HG02870 (cell line): ENCODE measurements at regions not wholly inside any gene's neighbourhood (a gene's known extent, or its start where the extent isn't known, plus 50 kb on each side); places are given as distances from the start of the nearest gene placed in this dataset.

Experiments used
- ATAC-seq: cut with Tn5 transposase; IDR thresholded peaks from one replicate; pipeline ENCODE4 v1.9.1; 2021; ENCODE audit warnings: mild to moderate bottlenecking, moderate library complexity; ENCODE audit not compliant: unreplicated experiment

GRCh38 chr2:176751314-176752227, 461.0 kb upstream of the HNRNPA3 start:
- ATAC-seq, result no peak

DNA sequence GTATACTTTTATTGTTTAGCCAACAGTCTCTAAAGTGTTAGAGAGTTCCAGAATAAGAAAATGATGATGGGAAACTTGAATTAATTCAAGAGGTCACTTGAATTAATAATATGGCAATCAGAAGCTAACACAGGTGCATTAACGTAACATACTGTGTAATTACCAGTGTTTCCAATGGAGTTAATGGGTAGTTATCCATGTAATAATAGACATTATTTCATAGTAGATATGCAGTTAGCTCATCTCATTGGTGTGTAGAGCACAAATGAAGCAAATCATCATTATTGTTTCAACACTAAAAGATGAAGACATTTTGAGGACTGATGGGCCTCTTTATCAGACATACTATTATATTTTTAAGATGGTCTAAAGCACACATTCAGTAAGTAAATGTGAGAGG, 460.3 kb upstream of the HNRNPA3 start:
- no peak for ATAC-seq

- ATAC-seq, result no peak
These were observed 459.4 kb upstream of the HNRNPA3 start for GRCh38 chr2:176753205-176753604.

- no peak for ATAC-seq
These were observed 458.7 kb upstream of the HNRNPA3 start for GRCh38 chr2:176753752-176754474.

- no peak for ATAC-seq
These were observed 457.0 kb upstream of the HNRNPA3 start for GRCh38 chr2:176755537-176756135.

- no peak for ATAC-seq
These were observed 454.2 kb upstream of the HNRNPA3 start for GRCh38 chr2:176758426-176758825.

DNA sequence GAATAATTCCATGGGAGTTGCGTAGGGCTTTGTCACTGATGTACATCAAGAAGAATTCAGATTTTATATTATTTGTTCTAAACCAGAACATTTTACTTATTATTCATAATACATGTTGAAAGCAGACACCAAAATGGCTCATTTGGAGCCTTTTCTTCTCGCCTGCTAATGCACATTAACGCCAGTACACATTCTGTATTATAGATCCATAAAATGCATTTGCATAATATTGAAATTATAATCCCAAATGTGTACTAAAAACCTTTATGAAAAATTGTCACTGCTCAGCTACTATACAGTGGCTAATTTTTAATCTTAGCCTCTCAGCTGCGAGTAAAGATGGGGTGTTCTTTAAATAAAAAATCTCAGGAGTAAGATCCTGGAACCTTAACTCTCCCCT, 452.2 kb upstream of the HNRNPA3 start:
- ATAC-seq, result no peak

GRCh38 chr2:176763130-176763529, 449.5 kb upstream of the HNRNPA3 start:
- no peak for ATAC-seq

DNA sequence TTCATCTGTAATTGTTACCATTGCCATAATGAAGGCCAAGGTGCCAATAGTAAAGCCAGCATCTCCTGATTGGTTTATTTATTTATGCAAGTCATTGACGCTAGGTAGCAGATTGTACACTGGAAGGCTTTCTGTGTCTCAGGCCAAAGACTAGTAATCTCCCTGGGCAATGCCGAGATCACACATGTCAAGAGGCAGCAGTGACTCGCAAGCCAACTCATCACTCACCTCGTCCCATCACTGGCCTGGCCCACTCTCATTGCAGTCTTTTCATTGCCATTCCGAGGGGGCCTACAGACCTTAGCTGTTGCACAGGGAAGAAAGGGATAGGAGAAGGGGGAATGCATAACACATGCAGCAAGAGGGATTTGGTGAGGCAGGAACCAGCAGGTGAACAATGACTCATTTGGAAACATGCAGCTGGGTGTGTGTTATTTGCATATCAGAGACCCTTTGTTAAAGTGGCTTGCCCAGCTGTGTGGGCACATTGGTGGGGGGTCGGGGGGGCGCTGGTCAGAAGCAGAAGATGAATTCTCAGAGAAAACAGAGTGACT, 448.7 kb upstream of the HNRNPA3 start:
- peak; percentile 60 for ATAC-seq

- no peak for ATAC-seq
These were observed 447.7 kb upstream of the HNRNPA3 start for GRCh38 chr2:176764921-176765320.

GRCh38 chr2:176766005-176766404, 446.6 kb upstream of the HNRNPA3 start:
- ATAC-seq, result no peak

DNA sequence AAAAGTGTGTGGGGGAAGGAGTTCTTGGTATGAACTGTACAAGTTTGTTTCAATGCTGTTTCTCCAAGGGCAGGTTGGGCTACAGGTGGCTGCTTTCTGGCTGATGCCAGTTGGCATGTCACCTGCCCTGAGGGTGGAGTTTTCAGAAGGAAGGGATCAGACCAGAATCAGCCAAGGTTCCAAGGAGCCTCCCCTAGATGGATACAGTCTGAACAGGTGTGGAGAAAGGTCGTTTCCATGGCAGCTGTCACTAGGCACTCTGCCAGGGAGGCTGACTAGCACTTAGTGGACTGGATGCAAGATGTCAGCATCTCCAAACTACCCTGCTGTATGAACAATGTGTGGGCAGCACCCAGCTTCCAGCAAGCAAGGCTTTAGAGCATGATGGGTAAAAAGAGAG, 444.4 kb upstream of the HNRNPA3 start:
- ATAC-seq, result no peak

GRCh38 chr2:176769021-176769420, 443.6 kb upstream of the HNRNPA3 start:
- ATAC-seq, result no peak

DNA sequence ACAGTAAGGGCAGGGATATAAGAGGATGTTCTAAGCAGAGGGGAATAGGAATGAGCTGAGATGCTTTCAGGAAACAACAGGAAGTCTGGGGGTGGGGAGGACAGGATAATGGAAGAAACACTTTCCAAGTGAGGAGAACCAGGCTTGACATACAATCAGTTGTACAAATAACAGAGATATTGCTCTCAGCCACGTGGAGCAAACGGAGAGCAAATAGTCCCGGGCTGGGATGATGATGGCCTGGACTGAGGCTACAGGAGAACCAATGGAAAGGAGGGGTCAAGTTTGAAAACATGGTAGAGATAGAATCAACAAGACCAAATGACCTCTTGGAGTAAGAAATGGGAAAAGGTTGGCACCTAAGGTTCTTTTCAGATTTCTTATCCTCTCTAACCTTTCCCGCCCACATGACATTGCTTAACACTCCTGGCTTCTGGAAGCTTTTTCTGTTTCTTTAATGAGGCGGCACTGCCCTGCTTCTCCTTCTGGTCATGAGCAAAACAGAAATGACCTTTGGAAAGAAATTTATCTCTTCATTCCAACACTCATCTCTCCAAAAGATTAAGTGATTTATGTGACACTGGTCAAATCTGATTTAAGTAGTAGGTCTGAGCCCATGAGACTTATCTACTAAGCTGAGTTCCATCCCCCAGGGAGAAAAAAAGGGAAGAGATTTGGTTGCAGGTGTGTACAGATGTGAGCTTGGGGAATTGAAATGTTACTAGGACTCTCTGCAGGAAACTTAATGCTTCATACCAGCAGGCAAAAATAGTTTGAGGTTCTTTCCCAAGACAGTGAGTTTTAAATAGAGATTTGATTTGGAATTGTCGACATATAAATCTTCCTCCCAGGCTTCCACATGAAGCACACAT, 442.9 kb upstream of the HNRNPA3 start:
- ATAC-seq, result no peak

DNA sequence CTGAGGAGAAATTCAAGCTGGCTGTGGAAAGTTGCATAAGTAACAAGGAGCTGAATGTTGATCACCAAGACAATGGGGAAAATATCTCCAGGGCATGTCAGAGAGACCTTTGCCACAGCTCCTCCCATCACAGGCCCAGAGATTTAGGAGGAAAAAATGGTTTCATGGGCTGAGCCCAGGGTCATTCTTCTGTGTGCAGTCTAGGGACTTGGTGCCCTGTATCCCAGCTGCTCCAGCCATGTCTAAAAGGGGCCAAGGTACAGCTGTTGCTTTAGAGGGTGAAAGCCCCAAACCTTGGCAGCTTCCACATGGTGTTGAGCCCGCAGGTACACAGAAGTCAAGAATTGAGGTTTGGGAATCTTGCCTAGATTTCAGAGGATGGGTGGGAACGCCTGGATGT, 439.8 kb upstream of the HNRNPA3 start:
- ATAC-seq, result no peak

- no peak for ATAC-seq
These were observed 437.7 kb upstream of the HNRNPA3 start for GRCh38 chr2:176774766-176775451.

DNA sequence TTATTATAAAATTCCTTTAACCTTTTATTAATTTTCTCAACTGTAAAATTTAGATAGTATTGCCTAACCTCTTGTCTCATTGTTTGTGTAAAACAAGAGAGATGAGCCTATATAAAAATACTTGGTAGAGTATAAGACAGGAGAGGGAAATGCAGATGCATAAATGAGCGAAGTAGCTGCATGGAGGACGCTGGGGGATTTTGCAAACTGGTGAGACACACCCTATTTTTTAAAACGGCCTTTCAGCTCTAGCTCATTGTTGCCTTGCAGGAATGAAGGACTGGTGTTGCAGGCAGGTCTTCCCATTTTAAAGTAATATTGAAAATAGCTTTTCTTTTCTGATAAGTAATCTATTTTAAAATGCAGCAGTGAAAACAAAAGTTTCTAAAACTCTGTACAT, 435.3 kb upstream of the HNRNPA3 start:
- ATAC-seq, result no peak

- no peak for ATAC-seq
These were observed 432.7 kb upstream of the HNRNPA3 start for GRCh38 chr2:176779917-176780316.

DNA sequence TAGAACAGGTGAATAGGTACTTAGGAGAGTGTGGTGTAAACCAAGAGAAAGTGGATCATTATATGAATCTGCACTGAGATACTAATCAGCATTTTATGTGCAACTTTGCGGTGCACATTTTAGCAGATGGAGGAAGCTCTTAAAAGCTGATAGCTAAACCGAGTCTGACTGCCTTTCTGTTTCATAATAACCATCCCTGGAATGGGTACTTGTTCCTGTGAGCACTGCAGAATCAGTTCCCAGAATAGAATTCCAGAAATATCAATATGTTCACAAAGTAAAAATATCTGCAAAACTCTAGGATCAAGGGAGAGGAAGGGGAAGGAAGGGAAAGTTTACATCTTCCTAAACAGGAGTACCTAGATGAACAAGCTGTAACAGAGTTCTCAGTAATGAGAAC, 432.2 kb upstream of the HNRNPA3 start:
- no peak for ATAC-seq
